Caco-2 (cell line): ENCODE measurements at regions not wholly inside any gene's neighbourhood (a gene's known extent, or its start where the extent isn't known, plus 50 kb on each side); places are given as distances from the start of the nearest gene placed in this dataset.

Source experiments
- BruUV-seq: library from RNA; stranded (reverse); fragments of 400-500 nt; replicated peaks from 2 replicates; lab custom pipeline; 2021; lab: Mats Ljungman, UMichigan
- CTCF ChIA-PET: fragments of 300-600 bp; sonication (Branson Sonifier 250); formaldehyde crosslinking; loops from one replicate; lab custom pipeline; 2022; ENCODE audit warnings: antibody characterized with exemption; lab: Charles Lee
- POLR2A ChIA-PET: fragments of 300-600 bp; sonication (Branson Sonifier 250); formaldehyde crosslinking; loops from one replicate; lab custom pipeline; 2022; ENCODE audit warnings: antibody characterized with exemption; lab: Charles Lee
- DNase-seq, 2 experiments: peaks; one replicate each; pipeline versions ENCODE4 v3.0.0 to v3.0.0-alpha.2; 2020 to 2022
- H3K27me3 ChIP-seq: replicated peaks from 2 replicates; pipeline ENCODE4 v1.6.0; 2011; ENCODE audit warnings: low read length; ENCODE audit not compliant: control insufficient read depth, insufficient read depth
- H3K36me3 ChIP-seq: 2 replicates; pipeline ENCODE4 v1.5.1; 2011; ENCODE audit warnings: low read length; ENCODE audit not compliant: control insufficient read depth, insufficient read depth
- H3K4me1 ChIP-seq: fragments of 250-450 bp; sonication (Bioruptor Pico); 2 replicates; pipeline ENCODE4 v1.5.1; 2020; ENCODE audit warnings: mild to moderate bottlenecking
- H3K4me3 ChIP-seq: 2 replicates; pipeline ENCODE4 v1.5.1; 2011; ENCODE audit warnings: low read depth, mild to moderate bottlenecking, control low read depth, low read length
- H3K9me3 ChIP-seq: fragments of 250-450 bp; sonication (Bioruptor Pico); 2 replicates; pipeline ENCODE4 v1.5.1; 2020; ENCODE audit warnings: mild to moderate bottlenecking, moderate library complexity
- H3K27ac Mint-ChIP-seq: one replicate; pipeline ENCODE4 v1.8.0; 2022; ENCODE audit warnings: mixed read lengths; ENCODE audit not compliant: unreplicated experiment
- H3K27me3 Mint-ChIP-seq: one replicate; pipeline ENCODE4 v1.8.0; 2022; ENCODE audit warnings: mixed read lengths; ENCODE audit not compliant: insufficient read depth, unreplicated experiment
- H3K36me3 Mint-ChIP-seq: one replicate; pipeline ENCODE4 v1.8.0; 2022; ENCODE audit warnings: mild to moderate bottlenecking, mixed read lengths; ENCODE audit not compliant: insufficient read depth, unreplicated experiment
- H3K4me1 Mint-ChIP-seq: one replicate; pipeline ENCODE4 v1.8.0; 2022; ENCODE audit warnings: low read depth, mixed read lengths; ENCODE audit not compliant: unreplicated experiment
- H3K4me3 Mint-ChIP-seq: one replicate; pipeline ENCODE4 v1.8.0; 2022; ENCODE audit warnings: mild to moderate bottlenecking, moderate library complexity, mixed read lengths; ENCODE audit not compliant: unreplicated experiment
- H3K9me3 Mint-ChIP-seq: one replicate; pipeline ENCODE4 v1.8.0; 2022; ENCODE audit warnings: mixed read lengths; ENCODE audit not compliant: unreplicated experiment
- CTCF ChIP-seq, 2 experiments: fragments of 200-600 bp in 1 of 2; IDR thresholded peaks; 1 replicate in 1 of 2; 2 replicates in 1 of 2; pipeline versions ENCODE4 v1.5.1 to v1.8.0; 2011 to 2022; ENCODE audit warnings: antibody characterized with exemption in 1 of 2, control low read depth in 1 of 2, inconsistent platforms in 1 of 2, low read depth in 1 of 2, low read length in 1 of 2, mild to moderate bottlenecking in 1 of 2, moderate library complexity in 1 of 2; ENCODE audit not compliant: insufficient read depth in 1 of 2, severe bottlenecking in 1 of 2, unreplicated experiment in 1 of 2
- intact Hi-C: fragments of 100-400 bp; cut with micrococcal nuclease; formaldehyde crosslinking; loops from one replicate; pipeline ENCODE4 v1.10.0; 2022; ENCODE audit not compliant: unreplicated experiment

DNA sequence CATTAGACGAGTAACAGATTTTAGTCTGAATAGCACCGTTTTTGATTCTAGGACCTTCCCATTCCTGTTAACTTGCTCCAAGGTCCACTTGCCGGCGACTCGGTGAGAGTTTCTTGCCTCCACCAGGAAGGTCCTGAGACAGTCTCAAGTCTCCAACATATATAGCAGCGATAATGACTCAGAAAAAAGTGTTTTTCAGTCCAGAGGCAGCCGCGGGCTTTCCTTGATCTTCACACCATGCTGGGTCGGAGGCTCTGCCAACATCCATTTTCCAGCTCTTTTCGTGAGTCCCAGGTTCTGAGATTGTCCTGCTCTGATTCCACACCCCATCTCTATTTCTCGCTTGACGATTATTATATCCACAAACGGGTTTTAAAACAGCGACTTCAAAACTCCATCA is 170.5 kb downstream of the GPX5 start:
- intact Hi-C loops = no loop called here
- Histone ChIP-seq H3K36me3 (no peaks in the 10 kb centered on the region), H3K27me3 (no peaks in the 10 kb centered on the region), H3K4me3 (no peak overlapping the region), H3K9me3 (no peaks in the 10 kb centered on the region), H3K4me1 (peaks cover 39% of the 10 kb centered on the region)
- Mint-ChIP-seq H3K9me3 (no peaks in the 10 kb centered on the region), H3K36me3 (peaks cover 14% of the 10 kb centered on the region), H3K4me1 (peaks cover 32% of the 10 kb centered on the region), H3K27ac (no peak overlapping the region), H3K4me3 (no peak overlapping the region), H3K27me3 (no peaks in the 10 kb centered on the region)
- BruUV-seq = no TSS peak
- DNase-seq = no peak
- TF ChIP-seq CTCF (IDR thresholded peaks at IDR 0.05; ENCODE audit: insufficient read depth in 1 of 2, low read depth in 1 of 2, low read length in 1 of 2, severe bottlenecking in 1 of 2, unreplicated experiment in 1 of 2) = no peak
- ChIA-PET POLR2A (no interaction called here), CTCF (no interaction called here)

GRCh38 chr6:28696682-28697081 is 171.0 kb downstream of the GPX5 start:
- TF ChIP-seq CTCF (IDR thresholded peaks at IDR 0.05; ENCODE audit: insufficient read depth in 1 of 2, low read depth in 1 of 2, low read length in 1 of 2, severe bottlenecking in 1 of 2, unreplicated experiment in 1 of 2) = no peak
- POLR2A ChIA-PET = no interaction called here
- no peaks in the 10 kb centered on the region for H3K9me3 ChIP-seq
- H3K4me3 Mint-ChIP-seq = no peak overlapping the region
- H3K36me3 Mint-ChIP-seq = peaks cover 14% of the 10 kb centered on the region
- peaks cover 26% of the 10 kb centered on the region for H3K4me1 Mint-ChIP-seq
- peaks cover 34% of the 10 kb centered on the region for H3K4me1 ChIP-seq
- H3K27me3 ChIP-seq = no peaks in the 10 kb centered on the region
- BruUV-seq = no TSS peak
- no peak overlapping the region for H3K27ac Mint-ChIP-seq
- H3K4me3 ChIP-seq = no peak overlapping the region
- H3K36me3 ChIP-seq = no peaks in the 10 kb centered on the region
- no peaks in the 10 kb centered on the region for H3K27me3 Mint-ChIP-seq
- no peak for DNase-seq
- CTCF ChIA-PET = no interaction called here
- H3K9me3 Mint-ChIP-seq = no peaks in the 10 kb centered on the region
- intact Hi-C loops = no loop called here

GRCh38 chr6:28707387-28708282 is 182.0 kb downstream of the GPX5 start:
- no peaks in the 10 kb centered on the region for H3K27me3 Mint-ChIP-seq
- H3K9me3 Mint-ChIP-seq = peaks cover 38% of the 10 kb centered on the region
- H3K27ac Mint-ChIP-seq = no peak overlapping the region
- TF ChIP-seq CTCF (IDR thresholded peaks at IDR 0.05; ENCODE audit: insufficient read depth in 1 of 2, low read depth in 1 of 2, low read length in 1 of 2, severe bottlenecking in 1 of 2, unreplicated experiment in 1 of 2) = no peak
- CTCF ChIA-PET = interaction anchor here (0.6 kb wide), 1 partner anchor 31 kb away, joined by 3 read pairs; no protein-coding TSS in a partner anchor
- no TSS peak for BruUV-seq
- Histone ChIP-seq H3K4me1 (no peaks in the 10 kb centered on the region), H3K4me3 (no peak overlapping the region), H3K9me3 (peaks cover 5% of the 10 kb centered on the region), H3K36me3 (no peaks in the 10 kb centered on the region), H3K27me3 (no peaks in the 10 kb centered on the region)
- H3K4me1 Mint-ChIP-seq = no peaks in the 10 kb centered on the region
- H3K4me3 Mint-ChIP-seq = no peak overlapping the region
- H3K36me3 Mint-ChIP-seq = peaks cover 16% of the 10 kb centered on the region
- intact Hi-C loops = no loop called here
- POLR2A ChIA-PET = no interaction called here
- no peak for DNase-seq
